ENCODE measurements at regions not wholly inside any gene's neighbourhood (a gene's known extent, or its start where the extent isn't known, plus 50 kb on each side); places are given as distances from the start of the nearest gene placed in this dataset.

DNA sequence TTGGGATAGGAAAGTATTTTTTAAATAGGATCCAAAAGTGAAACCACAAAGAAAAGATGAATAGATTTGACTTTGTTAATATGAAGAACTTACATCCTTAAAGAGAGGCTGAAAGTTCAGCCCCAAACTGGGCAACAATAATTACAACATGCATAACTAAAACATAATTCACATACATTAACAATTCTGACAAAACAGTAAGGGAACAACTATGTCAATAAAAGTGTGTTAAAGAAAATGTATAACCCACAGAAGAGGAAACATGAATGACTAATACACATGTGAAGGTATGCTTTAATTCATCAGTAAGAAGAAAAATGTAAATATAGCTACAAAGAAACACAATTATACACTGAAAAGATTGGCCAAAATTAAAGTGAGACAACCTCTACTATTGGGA, 1597.6 kb upstream of the MIR17HG start:
- no peak for TF ChIP-seq CTCF (IDR thresholded peaks at IDR 0.05)
- no peak for TF ChIP-seq POLR2A (IDR thresholded peaks at IDR 0.05)
- TF ChIP-seq POLR2AphosphoS5 (IDR thresholded peaks at IDR 0.05) = no peak
